ENCODE measurements at regions not wholly inside any gene's neighbourhood (a gene's known extent, or its start where the extent isn't known, plus 50 kb on each side); places are given as distances from the start of the nearest gene placed in this dataset.

DNA sequence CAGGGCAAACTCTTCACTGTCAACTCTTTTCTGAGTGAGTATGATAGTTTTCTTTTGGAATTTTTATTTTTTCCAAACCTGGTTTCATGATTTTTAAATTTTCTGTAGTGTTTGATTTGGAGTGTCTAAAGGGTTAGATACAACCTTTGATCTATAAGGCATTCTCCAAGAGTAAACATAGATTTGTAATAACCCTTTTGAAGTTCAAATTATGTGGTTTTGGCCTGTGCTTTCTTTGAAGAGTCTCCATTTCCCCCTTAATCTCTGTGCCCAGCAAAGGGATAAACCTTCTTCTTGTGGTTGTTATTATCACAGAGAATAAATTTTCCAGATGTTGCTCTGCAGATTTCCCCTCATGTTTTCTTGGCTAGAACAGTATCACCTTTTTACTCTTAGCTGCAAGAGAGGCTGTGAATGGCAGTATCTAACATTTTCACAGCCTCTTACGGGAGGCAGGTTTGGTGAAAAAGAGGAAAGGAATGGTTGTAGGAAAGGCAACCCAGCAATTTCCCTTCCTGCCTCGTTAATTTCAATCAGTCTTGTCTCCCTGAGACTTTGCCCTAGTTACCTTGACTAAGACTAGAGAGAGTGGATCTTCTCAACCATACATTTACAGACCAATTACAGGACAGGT, 83.3 kb upstream of the AKIRIN2 start:
- no peak for TF ChIP-seq ZNF274 (IDR thresholded peaks at IDR 0.05; ENCODE audit: low read depth, low read length)
- no peak overlapping the region for H3K4me3 ChIP-seq (ENCODE audit: low read length)

- no peak for TF ChIP-seq ZNF274 (IDR thresholded peaks at IDR 0.05; ENCODE audit: low read depth, low read length)
- no peak overlapping the region for H3K4me3 ChIP-seq (ENCODE audit: low read length)
Measured at GRCh38 chr6:87784690-87785089, 82.7 kb upstream of the AKIRIN2 start.

- no peak overlapping the region for H3K4me3 ChIP-seq (ENCODE audit: low read length)
Measured at GRCh38 chr6:87784051-87784450, 82.0 kb upstream of the AKIRIN2 start.

DNA sequence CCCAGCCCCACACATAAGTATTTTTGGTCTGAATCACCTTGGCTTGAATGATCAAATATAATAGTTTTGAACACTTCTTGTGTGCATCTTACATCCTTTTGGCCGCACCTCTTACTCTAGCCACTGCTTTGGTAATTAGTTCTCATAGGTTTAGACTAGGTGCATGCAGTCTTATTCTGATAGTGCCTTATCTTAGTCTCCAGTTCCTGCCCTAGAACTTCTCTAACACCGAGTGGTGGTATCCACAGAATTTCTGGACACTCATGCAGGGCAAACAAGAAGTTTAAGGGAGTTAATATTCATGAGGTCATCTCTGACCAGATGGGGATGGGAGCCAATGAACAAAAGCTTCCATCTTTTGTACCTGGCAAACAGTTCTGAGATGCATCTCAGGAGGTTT, 77.5 kb upstream of the AKIRIN2 start:
- H3K4me3 ChIP-seq (ENCODE audit: low read length) = no peak overlapping the region
- no peak for TF ChIP-seq ZNF274 (IDR thresholded peaks at IDR 0.05; ENCODE audit: low read depth, low read length)

More at GRCh38 chr6:87784051-87784450, 82.0 kb upstream of the AKIRIN2 start:
- TF ChIP-seq ZNF274 (IDR thresholded peaks at IDR 0.05; ENCODE audit: low read depth, low read length) = no peak

- no peak overlapping the region for H3K4me3 ChIP-seq (ENCODE audit: low read length)
- no peak for TF ChIP-seq ZNF274 (IDR thresholded peaks at IDR 0.05; ENCODE audit: low read depth, low read length)
Measured at GRCh38 chr6:87772597-87773530, 70.8 kb upstream of the AKIRIN2 start.

DNA sequence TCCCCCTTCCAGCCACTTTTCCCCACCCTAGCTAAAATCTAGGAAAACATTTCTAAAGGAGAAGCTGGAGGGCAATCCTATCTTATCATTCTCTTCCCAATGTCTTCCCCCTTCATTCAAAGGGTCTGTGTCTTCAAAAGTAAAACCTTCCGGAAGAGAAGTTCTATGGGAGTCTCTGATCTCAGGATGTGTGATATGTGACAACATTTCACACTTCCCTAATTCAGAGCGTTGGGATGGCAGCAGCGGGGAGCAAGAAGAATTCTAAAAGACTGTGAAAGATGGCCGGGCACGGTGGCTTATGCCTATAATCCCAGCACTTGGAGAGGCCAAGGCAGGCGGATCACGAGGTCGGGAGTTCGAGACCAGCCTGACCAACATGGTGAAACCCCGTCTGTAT, 65.4 kb upstream of the AKIRIN2 start:
- TF ChIP-seq ZNF274 (IDR thresholded peaks at IDR 0.05; ENCODE audit: low read depth, low read length) = no peak

GRCh38 chr6:87766211-87766610, 64.2 kb upstream of the AKIRIN2 start:
- TF ChIP-seq ZNF274 (IDR thresholded peaks at IDR 0.05; ENCODE audit: low read depth, low read length) = no peak
- no peak overlapping the region for H3K4me3 ChIP-seq (ENCODE audit: low read length)

More for the DNA sequence above, 65.4 kb upstream of the AKIRIN2 start:
- no peak overlapping the region for H3K4me3 ChIP-seq (ENCODE audit: low read length)

DNA sequence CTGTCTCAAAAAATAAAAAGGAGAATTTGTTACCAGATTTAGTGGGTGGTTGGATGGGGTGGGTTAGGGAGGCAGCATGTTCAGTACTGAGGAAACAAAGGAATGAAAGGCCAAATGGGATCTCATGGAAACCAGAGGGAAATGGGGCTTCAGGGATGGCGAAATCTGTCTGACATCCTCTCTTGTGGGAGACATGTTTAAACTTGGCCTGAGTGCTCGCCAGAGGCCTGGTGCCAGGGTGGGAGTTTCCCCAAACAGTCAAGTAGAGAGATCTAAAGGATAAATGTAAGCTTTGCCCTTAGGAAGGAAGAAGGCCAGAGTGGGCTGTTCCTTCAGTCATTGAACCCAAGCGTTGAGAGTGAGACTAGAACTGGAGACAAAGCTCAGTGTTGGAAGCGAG, 61.9 kb upstream of the AKIRIN2 start:
- no peak overlapping the region for H3K4me3 ChIP-seq (ENCODE audit: low read length)
- TF ChIP-seq ZNF274 (IDR thresholded peaks at IDR 0.05; ENCODE audit: low read depth, low read length) = no peak

- no peak for TF ChIP-seq ZNF274 (IDR thresholded peaks at IDR 0.05; ENCODE audit: low read depth, low read length)
- H3K4me3 ChIP-seq (ENCODE audit: low read length) = no peak overlapping the region
Measured at GRCh38 chr6:87763276-87763675, 61.2 kb upstream of the AKIRIN2 start.

GRCh38 chr6:87762116-87762515, 60.1 kb upstream of the AKIRIN2 start:
- TF ChIP-seq ZNF274 (IDR thresholded peaks at IDR 0.05; ENCODE audit: low read depth, low read length) = no peak
- H3K4me3 ChIP-seq (ENCODE audit: low read length) = no peak overlapping the region

DNA sequence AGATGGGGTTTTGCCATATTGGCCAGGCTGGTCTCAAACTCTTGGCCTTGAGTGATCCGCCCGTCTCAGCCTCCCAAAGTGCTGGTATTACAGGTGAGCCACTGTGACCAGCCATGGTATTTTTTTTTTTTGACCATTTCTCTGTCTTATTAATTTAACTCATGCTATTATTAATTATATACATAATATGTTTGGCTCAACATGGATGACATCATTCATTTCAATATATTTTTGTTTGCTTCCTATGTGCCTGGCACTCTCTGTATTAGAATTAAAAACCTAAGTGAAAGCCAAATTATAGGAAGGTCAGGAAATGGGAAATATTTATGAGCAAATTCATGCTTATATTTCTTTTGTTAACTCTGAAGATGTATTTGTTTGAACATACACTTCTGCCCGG, 55.8 kb upstream of the AKIRIN2 start:
- no peak for TF ChIP-seq ZNF274 (IDR thresholded peaks at IDR 0.05; ENCODE audit: low read depth, low read length)
- H3K4me3 ChIP-seq (ENCODE audit: low read length) = no peak overlapping the region

DNA sequence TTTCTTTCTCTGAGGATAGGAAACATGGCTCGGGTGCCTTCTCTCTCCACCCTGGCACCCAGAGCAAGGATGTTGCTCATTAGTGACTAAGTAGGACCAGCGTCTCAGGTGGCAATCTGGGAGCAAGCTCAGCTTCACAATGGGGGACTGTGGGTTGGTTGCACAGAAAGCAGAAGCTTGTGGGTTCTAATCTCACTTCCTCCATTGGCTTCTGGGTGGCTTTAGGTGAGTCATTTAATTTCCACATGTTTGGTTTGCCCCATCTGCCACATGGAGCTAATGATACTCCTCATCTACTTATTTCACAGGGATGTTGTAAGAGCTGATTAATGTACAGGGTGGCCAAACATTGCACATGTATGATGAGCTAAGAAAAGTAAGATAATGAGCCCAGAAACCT, 54.8 kb upstream of the AKIRIN2 start:
- H3K4me3 ChIP-seq (ENCODE audit: low read length) = no peak overlapping the region

DNA sequence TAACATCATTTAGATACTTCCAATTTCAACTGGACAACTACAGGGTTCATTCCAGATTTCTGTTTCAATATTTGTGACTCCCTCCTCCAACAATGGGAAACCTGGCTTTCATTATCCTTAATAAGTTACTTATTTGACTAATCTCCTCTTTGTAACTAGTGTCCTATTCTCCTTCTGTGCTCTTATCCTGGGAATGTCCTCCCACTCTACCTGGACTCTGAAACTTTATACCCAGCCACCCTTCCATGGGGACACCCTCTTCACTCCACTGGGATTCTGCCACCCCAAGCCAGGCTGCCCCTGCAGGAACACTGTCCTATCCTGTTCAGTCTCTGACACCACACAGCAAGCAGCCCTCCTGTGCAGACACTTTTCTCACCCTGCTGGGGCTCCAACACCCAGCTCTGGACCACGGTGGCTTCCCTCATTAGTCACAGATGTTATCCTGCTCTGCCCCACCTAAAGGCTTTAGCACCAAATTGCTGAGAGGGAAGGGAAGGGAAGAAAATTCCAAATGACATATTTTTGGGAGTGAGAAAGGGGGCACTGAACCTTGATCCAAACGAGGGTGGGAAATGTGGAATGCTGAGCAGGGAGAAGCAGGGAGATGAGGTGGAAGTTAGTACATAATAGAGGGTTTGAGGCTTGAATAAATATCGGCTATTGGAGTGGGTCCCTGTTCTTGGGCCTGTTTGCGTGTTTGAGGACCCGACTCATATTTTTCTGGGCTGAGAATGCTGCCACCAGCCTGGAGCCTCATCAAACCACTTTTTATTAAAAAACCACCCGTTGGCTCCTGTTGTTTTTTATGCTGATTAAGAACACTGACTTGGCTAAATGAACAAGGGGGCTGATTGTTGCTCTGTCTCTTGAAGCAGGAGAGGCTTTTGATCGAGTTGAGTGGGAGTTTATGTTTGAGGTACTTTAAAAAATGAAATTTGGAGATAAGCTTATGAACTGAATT, 54.0 kb upstream of the AKIRIN2 start:
- TF ChIP-seq ZNF274 (IDR thresholded peaks at IDR 0.05; ENCODE audit: low read depth, low read length) = no peak
- no peak overlapping the region for H3K4me3 ChIP-seq (ENCODE audit: low read length)

More for the DNA sequence above, 54.8 kb upstream of the AKIRIN2 start:
- TF ChIP-seq ZNF274 (IDR thresholded peaks at IDR 0.05; ENCODE audit: low read depth, low read length) = no peak

DNA sequence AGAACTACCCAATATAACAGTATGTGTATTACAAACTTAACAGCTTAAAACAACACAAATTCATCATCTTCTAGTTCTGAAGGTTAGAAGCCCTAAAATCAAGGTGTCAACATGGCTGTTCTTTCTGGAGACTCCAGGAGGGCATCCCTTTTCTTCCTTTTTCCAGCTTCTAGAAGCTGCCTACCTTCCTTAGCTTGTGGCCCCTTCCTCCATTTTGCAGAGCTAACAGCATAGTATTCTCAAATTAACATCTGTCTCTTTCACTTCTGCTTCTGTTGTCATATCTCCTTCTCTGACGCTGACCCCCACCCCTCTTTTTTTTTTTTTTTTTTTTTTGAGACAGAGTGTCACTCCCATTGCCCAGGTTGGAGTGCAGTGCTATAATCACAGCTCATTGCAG, 52.8 kb upstream of the AKIRIN2 start:
- no peak for TF ChIP-seq ZNF274 (IDR thresholded peaks at IDR 0.05; ENCODE audit: low read depth, low read length)
- H3K4me3 ChIP-seq (ENCODE audit: low read length) = no peak overlapping the region

All from GM08714 (cell line).